ENCODE measurements at regions not wholly inside any gene's neighbourhood (a gene's known extent, or its start where the extent isn't known, plus 50 kb on each side); places are given as distances from the start of the nearest gene placed in this dataset.
"Not testable (repeated sequence)": the region's sequence is repeated elsewhere in the genome, so short reads cannot be mapped to it uniquely, and the experiment has no call there.

DNA sequence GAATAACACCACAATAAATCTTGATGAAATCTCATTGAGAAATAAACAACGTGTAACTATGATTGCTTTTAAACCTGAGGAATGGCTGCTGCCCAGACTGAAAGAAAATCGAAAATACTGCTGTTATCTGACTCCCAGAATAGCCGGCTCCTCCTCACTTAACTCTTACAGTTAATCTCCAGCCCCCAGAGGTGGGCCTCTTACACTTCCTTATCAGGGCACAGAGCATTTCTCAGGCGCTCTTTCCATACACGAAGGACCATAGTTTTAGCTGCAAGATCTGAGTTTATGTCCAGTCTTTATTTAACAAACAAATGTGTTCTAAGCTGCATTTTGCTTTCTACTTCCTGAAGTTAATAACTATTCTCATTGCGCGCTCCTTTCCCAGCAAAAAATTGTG lies 206.9 kb downstream of the MAP2K4 start:
- peaks cover 2% of the 10 kb centered on the region for H3K27me3 ChIP-seq
- no peak overlapping the region for H3K4me3 ChIP-seq
- no peak overlapping the region for H3K27ac ChIP-seq
- H3K4me1 ChIP-seq, result no peaks in the 10 kb centered on the region
- DNase-seq (ENCODE audit: low spot score in 2 of 2), result no peak
- no peaks in the 10 kb centered on the region for H3K9me3 ChIP-seq
- H3K36me3 ChIP-seq, result no peaks in the 10 kb centered on the region
- WGBS, result 64% methylated on average over 7 of the region's 7 CpGs
- TF ChIP-seq POLR2AphosphoS5 (IDR thresholded peaks at IDR 0.05) (no peak), EP300 (IDR thresholded peaks at IDR 0.05) (no peak)

GRCh38 chr17:12229335-12229734 lies 208.7 kb downstream of the MAP2K4 start:
- Histone ChIP-seq H3K27me3 (no peaks in the 10 kb centered on the region), H3K36me3 (no peaks in the 10 kb centered on the region), H3K4me1 (no peaks in the 10 kb centered on the region), H3K9me3 (no peaks in the 10 kb centered on the region), H3K4me3 (no peak overlapping the region), H3K27ac (no peak overlapping the region)
- TF ChIP-seq EP300 (IDR thresholded peaks at IDR 0.05) (no peak), CTCF (IDR thresholded peaks at IDR 0.05) (no peak), POLR2A (IDR thresholded peaks at IDR 0.05) (no peak), POLR2AphosphoS5 (IDR thresholded peaks at IDR 0.05) (no peak)
- 83% methylated on average over 5 of the region's 5 CpGs for WGBS
- no peak for DNase-seq (ENCODE audit: low spot score in 2 of 2)

DNA sequence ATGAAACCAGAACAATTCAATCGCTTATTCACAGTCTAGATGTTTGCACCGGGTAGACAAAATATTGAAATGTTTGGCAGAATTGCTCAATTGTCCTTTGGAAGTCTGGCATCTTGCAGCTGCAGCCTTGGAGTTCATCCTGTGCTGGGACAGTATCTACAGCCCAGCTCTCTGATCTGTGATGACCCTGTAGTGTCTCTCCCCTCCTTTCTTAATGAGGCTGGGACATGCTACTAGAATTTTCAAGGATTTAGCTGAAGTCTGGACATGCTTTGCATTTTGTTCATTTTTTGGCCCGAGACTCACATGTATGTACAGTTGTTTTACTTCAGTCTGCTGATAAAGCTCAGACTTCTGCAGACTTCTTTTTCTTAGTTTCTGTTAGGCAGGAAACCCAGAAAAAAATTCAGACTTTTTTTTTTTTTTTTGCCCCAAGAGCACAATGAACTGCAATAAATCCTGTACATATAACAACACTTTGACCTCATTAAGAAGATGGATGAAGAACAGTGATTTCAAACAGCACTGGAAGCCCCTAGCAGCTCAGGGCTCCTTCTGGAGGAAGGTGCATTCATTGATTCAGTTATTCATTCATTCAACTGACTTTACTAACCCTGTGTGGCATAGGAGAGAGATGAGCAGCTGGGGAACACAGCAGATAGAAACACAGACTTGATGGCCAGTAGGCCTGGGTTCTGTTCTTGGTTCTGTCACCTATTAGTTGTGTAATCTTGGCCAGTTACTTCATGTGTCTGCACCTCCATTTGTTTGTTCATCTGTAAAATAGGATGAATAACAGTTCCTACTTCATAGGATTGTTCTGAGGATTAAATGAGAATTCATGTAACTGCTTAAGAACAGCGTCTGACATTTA lies 210.0 kb downstream of the MAP2K4 start:
- Histone ChIP-seq H3K4me3 (no peak overlapping the region), H3K27me3 (no peaks in the 10 kb centered on the region), H3K4me1 (no peaks in the 10 kb centered on the region), H3K36me3 (no peaks in the 10 kb centered on the region), H3K27ac (no peak overlapping the region), H3K9me3 (no peaks in the 10 kb centered on the region)
- WGBS, result 39% methylated on average over 4 of the region's 4 CpGs
- no peak for TF ChIP-seq POLR2A (IDR thresholded peaks at IDR 0.05)
- no peak for TF ChIP-seq CTCF (IDR thresholded peaks at IDR 0.05)
- TF ChIP-seq EP300 (IDR thresholded peaks at IDR 0.05), result no peak
- TF ChIP-seq POLR2AphosphoS5 (IDR thresholded peaks at IDR 0.05), result no peak
- DNase-seq (ENCODE audit: low spot score in 2 of 2), result no peak

- no peak overlapping the region for H3K27ac ChIP-seq
- H3K36me3 ChIP-seq, result no peaks in the 10 kb centered on the region
- no peaks in the 10 kb centered on the region for H3K27me3 ChIP-seq
- H3K4me1 ChIP-seq, result no peaks in the 10 kb centered on the region
- DNase-seq (ENCODE audit: low spot score in 2 of 2), result no peak
- no peaks in the 10 kb centered on the region for H3K9me3 ChIP-seq
- TF ChIP-seq EP300 (IDR thresholded peaks at IDR 0.05) (no peak), POLR2A (IDR thresholded peaks at IDR 0.05) (no peak), CTCF (IDR thresholded peaks at IDR 0.05) (no peak), POLR2AphosphoS5 (IDR thresholded peaks at IDR 0.05) (no peak)
- WGBS, result 67% methylated on average over 2 of the region's 2 CpGs
- H3K4me3 ChIP-seq, result no peak overlapping the region
Measured at GRCh38 chr17:12231355-12231682, 210.6 kb downstream of the MAP2K4 start.

DNA sequence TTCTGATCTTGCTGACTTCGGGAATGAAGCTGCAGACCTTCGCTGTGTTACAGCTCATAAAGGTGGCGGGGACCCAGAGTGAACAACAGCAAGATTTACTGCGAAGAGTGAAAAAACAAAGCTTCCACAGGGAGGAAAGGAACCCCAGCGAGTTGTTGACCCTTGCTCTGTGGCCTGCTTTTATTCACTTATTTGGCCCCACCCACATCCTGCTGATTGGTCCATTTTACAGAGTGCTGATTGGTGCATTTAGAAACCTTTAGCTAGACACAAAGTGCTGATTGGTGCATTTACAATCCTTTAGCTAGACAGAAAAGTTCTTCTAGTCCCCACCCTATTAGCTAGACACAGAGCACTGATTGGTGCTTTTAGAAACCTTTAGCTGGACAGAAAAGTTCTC lies 218.3 kb downstream of the MAP2K4 start:
- H3K4me3 ChIP-seq; H3K9me3 ChIP-seq; H3K27ac ChIP-seq; H3K36me3 ChIP-seq; H3K4me1 ChIP-seq; DNase-seq (ENCODE audit: low spot score in 2 of 2); H3K27me3 ChIP-seq: not testable (repeated sequence)
- 91% methylated on average over 5 of the region's 5 CpGs for WGBS

DNA sequence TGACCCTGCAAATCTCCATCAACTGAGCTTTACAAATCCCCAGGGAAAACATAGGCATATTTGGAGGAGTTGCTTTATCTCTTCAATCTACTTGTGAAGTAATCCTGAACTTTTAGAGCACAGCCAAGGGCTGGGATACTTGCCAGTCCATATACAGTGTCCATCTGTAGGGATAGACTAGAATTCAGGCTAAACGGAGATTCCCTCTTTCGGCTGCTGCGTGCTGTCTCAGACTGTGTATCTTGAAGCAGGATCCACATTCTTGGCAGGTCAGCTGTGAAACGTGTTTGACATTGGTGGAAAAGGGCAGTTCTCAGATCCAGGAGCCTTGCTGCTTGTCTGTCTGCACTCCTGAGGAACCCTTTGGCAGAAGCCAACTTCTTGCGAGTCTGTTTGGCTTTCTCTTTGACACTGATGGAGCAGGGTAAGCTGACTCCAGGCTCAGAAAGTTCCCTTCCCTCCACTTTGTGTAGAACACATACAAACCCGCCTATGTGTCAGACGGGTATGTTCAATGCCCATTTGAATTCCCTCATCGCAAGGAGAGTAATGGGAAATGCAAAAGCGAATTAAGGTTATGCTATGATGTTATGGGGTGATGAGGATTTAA lies 221.8 kb downstream of the MAP2K4 start:
- 78% methylated on average over 9 of the region's 9 CpGs for WGBS

More for the DNA sequence above, 221.8 kb downstream of the MAP2K4 start:
- TF ChIP-seq EP300 (IDR thresholded peaks at IDR 0.05) (no peak), POLR2A (IDR thresholded peaks at IDR 0.05) (no peak), CTCF (IDR thresholded peaks at IDR 0.05) (no peak), POLR2AphosphoS5 (IDR thresholded peaks at IDR 0.05) (no peak)
- Histone ChIP-seq H3K4me1 (no peaks in the 10 kb centered on the region), H3K27me3 (no peaks in the 10 kb centered on the region), H3K36me3 (no peaks in the 10 kb centered on the region), H3K9me3 (no peaks in the 10 kb centered on the region), H3K4me3 (no peak overlapping the region), H3K27ac (no peak overlapping the region)
- DNase-seq (ENCODE audit: low spot score in 2 of 2), result no peak

Measured in suprapubic skin (tissue), 4 donors.